ENCODE measurements at regions not wholly inside any gene's neighbourhood (a gene's known extent, or its start where the extent isn't known, plus 50 kb on each side); places are given as distances from the start of the nearest gene placed in this dataset.

DNA sequence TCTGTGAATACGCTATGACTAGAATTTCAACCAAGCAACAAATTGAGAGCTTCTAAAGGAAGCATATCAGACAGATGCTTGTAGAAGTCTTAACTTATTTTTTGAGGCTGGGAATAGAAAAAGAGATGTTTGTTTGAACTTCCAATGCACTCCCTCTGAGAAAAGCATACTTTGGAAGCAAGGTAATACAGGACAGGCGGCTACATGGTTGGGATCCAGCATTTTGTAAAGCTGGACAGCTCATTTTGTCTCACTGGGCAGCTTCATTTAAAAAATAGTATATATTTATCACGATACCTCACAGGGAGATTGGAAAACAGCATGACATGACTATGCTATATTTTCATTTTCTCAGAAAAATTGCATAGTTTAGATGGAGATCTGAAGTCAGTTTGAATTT lies 821.3 kb upstream of the API5 start:
- TF ChIP-seq CTCF (conservative IDR thresholded peaks at IDR 0.05; ENCODE audit: low read length) (no peak), EZH2phosphoT487 (IDR thresholded peaks at IDR 0.05; ENCODE audit: borderline replicate concordance, low read depth, low read length) (no peak)

Data from OCI-LY7 (cell line).